T1000 (cell line): ENCODE measurements at regions not wholly inside any gene's neighbourhood (a gene's known extent, or its start where the extent isn't known, plus 50 kb on each side); places are given as distances from the start of the nearest gene placed in this dataset.
"Not testable (repeated sequence)": the region's sequence is repeated elsewhere in the genome, so short reads cannot be mapped to it uniquely, and the experiment has no call there.

Experiments
- DNase-seq: peaks from one replicate; lab custom pipeline; 2025; ENCODE audit warnings: mixed read lengths; lab: John Stamatoyannopoulos, UW

GRCh38 chr16:10272250-10272854 lies 90.1 kb upstream of the GRIN2A start:
- not testable (repeated sequence) for DNase-seq

- not testable (repeated sequence) for DNase-seq
Measured at GRCh38 chr16:10275214-10275996, 93.2 kb upstream of the GRIN2A start.

DNA sequence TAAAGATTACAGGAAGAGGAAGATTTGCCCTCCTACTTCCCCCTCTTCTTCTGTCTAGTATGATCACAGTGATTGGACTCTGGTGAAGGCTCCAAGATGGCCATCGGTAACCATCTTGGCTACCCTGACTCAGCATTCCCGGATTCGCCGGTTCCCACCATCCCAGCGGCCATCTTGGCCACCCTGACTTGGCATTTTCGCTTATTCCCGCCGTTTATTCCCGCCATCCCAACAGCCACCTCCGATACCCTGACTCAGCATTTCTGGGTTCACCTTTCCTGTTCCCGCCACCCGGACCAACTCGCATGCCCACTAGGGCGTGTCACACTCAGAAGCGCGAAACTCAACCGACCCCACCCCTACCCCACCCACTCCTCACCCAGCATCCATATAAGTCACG lies 95.4 kb upstream of the GRIN2A start:
- no peak for DNase-seq

DNA sequence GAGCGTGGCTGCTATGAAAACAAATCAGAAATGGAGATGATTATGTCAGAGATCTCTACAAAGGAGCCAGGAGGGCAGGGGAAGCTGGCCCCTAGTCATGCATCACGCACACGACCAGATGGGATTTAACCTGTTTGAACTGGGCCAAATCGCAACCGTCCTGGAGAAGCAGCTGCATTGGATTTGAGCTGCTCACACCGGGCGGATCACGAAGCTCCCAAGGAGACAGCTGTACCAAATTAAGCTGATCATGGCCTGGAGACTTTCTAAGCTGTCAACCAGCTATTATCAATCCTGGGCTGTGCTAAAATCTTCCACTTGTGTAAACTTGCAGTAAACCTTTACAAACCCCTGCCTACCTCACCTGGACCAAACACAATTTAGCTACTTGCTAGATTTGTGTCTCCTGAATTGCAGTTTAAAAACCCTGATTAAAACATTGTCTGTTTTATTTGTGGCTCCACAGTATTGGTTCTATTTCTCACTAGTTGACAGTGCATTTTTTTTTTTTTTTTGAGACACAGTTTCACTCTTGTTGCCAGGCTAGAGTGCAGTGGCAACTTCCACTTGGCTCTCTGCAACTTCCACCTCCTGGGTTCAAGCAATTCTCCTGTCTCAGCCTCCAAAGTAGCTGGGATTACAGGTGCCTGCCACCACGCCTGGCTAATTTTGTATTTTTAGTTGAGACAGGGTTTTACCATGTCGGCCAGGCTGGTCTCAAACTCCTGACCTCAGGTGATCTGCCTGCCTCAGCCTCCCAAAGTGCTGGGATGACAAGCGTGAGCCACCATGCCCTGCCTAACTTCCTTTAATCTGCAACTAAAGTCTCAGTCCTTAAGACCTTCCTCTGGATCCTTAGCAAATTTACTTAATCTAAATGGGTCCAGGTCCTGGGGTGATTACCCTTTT lies 98.3 kb upstream of the GRIN2A start:
- DNase-seq: no peak

GRCh38 chr16:10282367-10282766 lies 100.1 kb upstream of the GRIN2A start:
- no peak for DNase-seq

GRCh38 chr16:10283246-10283645 lies 101.0 kb upstream of the GRIN2A start:
- not testable (repeated sequence) for DNase-seq

- DNase-seq: not testable (repeated sequence)
Measured at GRCh38 chr16:10290467-10291105, 95.3 kb upstream of the ATF7IP2 start.

DNA sequence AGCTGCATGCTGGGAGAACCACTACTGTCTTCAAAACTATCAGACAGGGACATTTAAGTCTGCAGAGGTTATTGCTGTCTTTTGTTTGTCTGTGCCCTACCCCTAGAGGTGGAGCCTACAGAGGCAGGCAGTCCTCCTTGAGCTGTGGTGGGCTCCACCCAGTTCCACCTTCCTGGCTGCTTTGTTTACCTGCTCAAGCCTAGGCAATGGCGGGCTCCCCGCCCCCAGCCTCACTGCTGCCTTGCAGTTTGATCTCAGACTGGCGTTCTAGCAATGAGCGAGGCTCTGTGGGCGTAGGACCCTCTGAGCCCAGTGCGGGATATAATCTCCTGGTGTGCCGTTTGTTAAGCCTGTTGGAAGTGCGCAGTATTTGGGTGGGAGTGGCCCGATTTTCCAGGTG lies 93.7 kb upstream of the ATF7IP2 start:
- DNase-seq: not testable (repeated sequence)

DNA sequence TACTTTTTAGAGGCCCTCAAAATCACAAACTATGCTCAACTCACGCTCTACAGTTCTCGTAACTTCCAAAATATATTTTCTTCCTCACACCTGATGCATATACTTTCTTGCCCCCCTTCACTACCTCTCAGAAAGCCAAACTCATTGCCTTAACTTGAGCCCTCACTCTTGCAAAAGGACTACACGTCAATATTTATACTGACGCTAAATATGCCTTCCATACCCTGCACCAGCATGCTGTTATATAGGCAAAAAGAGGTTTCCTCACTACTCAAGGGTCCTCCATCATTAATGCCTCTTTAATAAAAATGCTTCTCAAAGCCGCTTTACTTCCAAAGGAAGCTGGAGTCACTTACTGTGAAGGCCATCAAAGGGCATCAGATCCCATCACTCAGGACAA lies 92.9 kb upstream of the ATF7IP2 start:
- not testable (repeated sequence) for DNase-seq

DNA sequence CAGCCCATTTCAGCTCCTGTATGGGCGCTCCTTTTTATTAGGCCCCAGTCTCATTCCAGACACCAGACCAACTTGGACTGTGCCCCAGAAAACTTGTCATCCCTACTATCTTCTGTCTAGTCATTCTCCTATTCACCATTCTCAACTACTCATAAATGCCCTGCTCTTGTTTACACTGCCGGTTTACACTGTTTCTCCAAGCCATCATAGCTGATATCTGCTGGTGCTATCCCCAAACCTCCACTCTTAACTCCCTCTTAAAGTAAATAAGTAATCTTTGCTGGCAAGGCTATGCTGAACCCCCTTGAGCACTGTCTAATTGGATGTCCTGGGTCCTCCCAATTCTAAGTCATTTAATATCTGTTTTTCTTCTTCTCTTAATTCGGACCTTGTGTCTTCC lies 91.7 kb upstream of the ATF7IP2 start:
- not testable (repeated sequence) for DNase-seq

DNA sequence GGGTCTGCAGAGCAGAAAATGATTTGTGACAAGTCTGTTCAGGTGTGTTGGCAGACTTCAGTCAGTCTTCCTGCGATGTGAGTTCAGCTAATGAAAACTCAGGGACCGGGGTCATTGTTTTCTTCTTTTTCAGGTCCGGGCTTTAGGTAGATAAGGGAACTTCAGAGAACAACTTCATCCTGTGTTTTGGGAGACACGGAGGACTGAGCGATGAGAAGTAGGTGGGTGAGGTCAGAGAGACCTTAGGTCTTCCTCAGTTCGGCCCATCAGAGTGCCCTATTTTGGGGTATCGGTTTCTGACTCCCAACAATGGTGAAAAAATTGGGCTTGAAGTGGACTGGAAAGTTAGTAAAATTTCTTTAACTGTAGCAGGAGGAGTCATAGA lies 88.9 kb upstream of the ATF7IP2 start:
- DNase-seq: no peak

GRCh38 chr16:10297341-10298006 lies 88.4 kb upstream of the ATF7IP2 start:
- DNase-seq: no peak

GRCh38 chr16:10300905-10301304 lies 85.0 kb upstream of the ATF7IP2 start:
- no peak for DNase-seq

DNA sequence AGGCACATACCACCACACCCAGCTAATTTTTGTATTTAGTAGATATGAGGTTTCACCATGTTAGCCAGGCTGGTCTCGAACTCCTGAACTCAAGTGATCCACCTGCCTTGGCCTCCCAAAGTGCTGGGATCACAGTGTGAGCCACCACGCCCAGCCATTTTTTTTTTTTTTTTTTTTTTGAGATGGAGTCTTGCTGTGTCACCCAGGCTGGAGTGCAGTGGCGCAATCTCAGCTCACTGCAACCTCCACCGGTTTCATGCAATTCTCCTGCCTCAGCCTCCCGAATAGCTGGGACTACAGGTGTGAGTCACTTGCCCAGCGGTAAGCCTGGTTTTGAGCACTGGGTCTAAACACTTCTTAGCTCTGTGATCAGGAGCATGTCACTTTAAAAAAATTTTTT lies 84.3 kb upstream of the ATF7IP2 start:
- DNase-seq: not testable (repeated sequence)

DNA sequence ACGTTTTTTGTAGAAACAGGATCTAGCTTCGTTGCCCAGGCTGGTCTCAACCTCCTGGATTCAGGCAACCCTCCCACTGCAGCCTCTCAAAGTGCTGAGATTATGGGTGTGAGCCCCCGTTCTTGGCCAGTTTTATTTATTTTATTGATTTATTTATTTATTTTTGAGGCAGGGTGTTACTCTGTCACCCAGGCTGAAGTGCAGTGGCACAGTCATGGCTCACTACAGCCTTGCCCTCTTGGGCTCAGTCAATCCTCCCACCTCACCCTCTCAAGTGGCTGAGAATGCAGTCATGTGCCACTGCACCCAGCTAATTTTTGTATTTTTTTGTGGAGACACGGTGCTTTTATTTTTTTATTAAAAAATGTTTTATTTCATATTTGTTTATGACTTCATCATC lies 79.9 kb upstream of the ATF7IP2 start:
- DNase-seq: no peak

GRCh38 chr16:10308305-10309193 lies 77.3 kb upstream of the ATF7IP2 start:
- DNase-seq: no peak

- DNase-seq: no peak
Measured at GRCh38 chr16:10309271-10309932, 76.5 kb upstream of the ATF7IP2 start.

GRCh38 chr16:10312008-10312407 lies 73.9 kb upstream of the ATF7IP2 start:
- DNase-seq: no peak

GRCh38 chr16:10312784-10313724 lies 72.8 kb upstream of the ATF7IP2 start:
- no peak for DNase-seq
